Stimulated activated CD4-positive, alpha-beta T cell treated with anti-CD3 and anti-CD28 coated beads, TNF-alpha, amount 100 ng/mL, for 4 hours (primary cell): ENCODE measurements at regions not wholly inside any gene's neighbourhood (a gene's known extent, or its start where the extent isn't known, plus 50 kb on each side); places are given as distances from the start of the nearest gene placed in this dataset.

Source experiments
- DNase-seq, 3 experiments: peaks; one replicate each; pipeline ENCODE4 v3.0.0-alpha.2; 2020; ENCODE audit warnings: low read depth in 3 of 3

- no peak for DNase-seq
Observed at GRCh38 chr14:71466251-71466650, 466.0 kb upstream of the RGS6 start.

GRCh38 chr14:71466946-71467345 lies 465.3 kb upstream of the RGS6 start:
- DNase-seq: no peak

GRCh38 chr14:71467361-71467811 lies 464.8 kb upstream of the RGS6 start:
- DNase-seq: no peak

- no peak for DNase-seq
Observed at GRCh38 chr14:71468701-71469100, 463.5 kb upstream of the RGS6 start.

GRCh38 chr14:71469643-71470335 lies 462.4 kb upstream of the RGS6 start:
- no peak for DNase-seq

GRCh38 chr14:71471634-71472355 lies 460.4 kb upstream of the RGS6 start:
- no peak for DNase-seq

GRCh38 chr14:71472356-71473340 lies 459.6 kb upstream of the RGS6 start:
- no peak for DNase-seq

- DNase-seq: no peak
Observed at GRCh38 chr14:71473843-71474242, 458.4 kb upstream of the RGS6 start.

GRCh38 chr14:71474301-71475265 lies 457.6 kb upstream of the RGS6 start:
- DNase-seq: no peak

- DNase-seq: no peak
Observed at GRCh38 chr14:71475916-71476315, 456.3 kb upstream of the RGS6 start.

- DNase-seq: no peak
Observed at GRCh38 chr14:71478542-71478941, 453.7 kb upstream of the RGS6 start.

GRCh38 chr14:71481021-71481654 lies 451.1 kb upstream of the RGS6 start:
- no peak for DNase-seq

GRCh38 chr14:71482671-71483070 lies 449.6 kb upstream of the RGS6 start:
- no peak for DNase-seq

GRCh38 chr14:71483154-71483553 lies 449.1 kb upstream of the RGS6 start:
- no peak for DNase-seq

GRCh38 chr14:71485833-71486232 lies 446.4 kb upstream of the RGS6 start:
- no peak for DNase-seq

- DNase-seq: no peak
Observed at GRCh38 chr14:71486279-71486678, 445.9 kb upstream of the RGS6 start.

GRCh38 chr14:71487449-71487848 lies 444.8 kb upstream of the RGS6 start:
- no peak for DNase-seq

- DNase-seq: no peak
Observed at GRCh38 chr14:71487941-71488340, 444.3 kb upstream of the RGS6 start.

- DNase-seq: no peak
Observed at GRCh38 chr14:71488703-71489191, 443.5 kb upstream of the RGS6 start.

- DNase-seq: no peak
Observed at GRCh38 chr14:71489742-71490141, 442.5 kb upstream of the RGS6 start.
